IMR-90 (cell line): ENCODE measurements at regions not wholly inside any gene's neighbourhood (a gene's known extent, or its start where the extent isn't known, plus 50 kb on each side); places are given as distances from the start of the nearest gene placed in this dataset.

ENCODE experiments used
- ATAC-seq: fragments of 200-7000 bp; cut with Tn5 transposase; 2 replicates; pipeline ENCODE4 v1.9.1; 2020; ENCODE audit warnings: low read depth, mild to moderate bottlenecking, moderate library complexity
- BruUV-seq: library from RNA; stranded (reverse); fragments of 400-500 nt; replicated peaks from 2 replicates; lab custom pipeline; 2021; lab: Mats Ljungman, UMichigan
- CTCF ChIA-PET: fragments of 300-600 bp; formaldehyde crosslinking; extraction: SDS; loops from one replicate; lab custom pipeline; 2021; ENCODE audit warnings: antibody characterized with exemption; lab: Yijun Ruan, JAX
- POLR2A ChIA-PET: fragments of 300-600 bp; sonication (Branson Sonifier 250); formaldehyde crosslinking; loops from one replicate; lab custom pipeline; 2022; ENCODE audit warnings: antibody characterized with exemption; ENCODE audit not compliant: unreplicated experiment; lab: Charles Lee
- DNase-seq: peaks from one replicate; pipeline ENCODE4 v3.0.0; 2013
- H2AFZ ChIP-seq: replicated peaks from 2 replicates; pipeline ENCODE3; 2013; ENCODE audit warnings: low read length, mild to moderate bottlenecking; ENCODE audit not compliant: poor library complexity
- H2AK5ac ChIP-seq: 2 replicates; pipeline ENCODE4 v1.6.1; 2013; ENCODE audit warnings: low read depth, low read length, inconsistent platforms
- H2AK9ac ChIP-seq: replicated peaks from 2 replicates; pipeline ENCODE3; 2013; ENCODE audit warnings: mild to moderate bottlenecking, low read depth, low read length, moderate library complexity; ENCODE audit not compliant: poor library complexity
- H2BK120ac ChIP-seq: 2 replicates; pipeline ENCODE4 v1.6.1; 2013; ENCODE audit warnings: low read depth, low read length, inconsistent platforms
- H2BK15ac ChIP-seq: 3 replicates; pipeline ENCODE4 v1.6.1; 2013; ENCODE audit warnings: low read depth, low read length, inconsistent platforms
- H2BK20ac ChIP-seq: 2 replicates; pipeline ENCODE4 v1.6.1; 2013; ENCODE audit warnings: low read depth, mild to moderate bottlenecking, inconsistent platforms, low read length, moderate library complexity
- H2BK5ac ChIP-seq: 2 replicates; pipeline ENCODE4 v1.6.1; 2013; ENCODE audit warnings: mild to moderate bottlenecking, low read depth, low read length, inconsistent platforms; ENCODE audit not compliant: poor library complexity, severe bottlenecking
- H3K14ac ChIP-seq: replicated peaks from 2 replicates; pipeline ENCODE4 v1.6.1; 2013; ENCODE audit warnings: low read depth, low read length, inconsistent platforms
- H3K18ac ChIP-seq: 2 replicates; pipeline ENCODE4 v1.6.1; 2013; ENCODE audit warnings: low read depth, low read length, control low read depth
- H3K23ac ChIP-seq: 2 replicates; pipeline ENCODE4 v1.6.1; 2013; ENCODE audit warnings: low read depth, low read length, inconsistent platforms
- H3K27ac ChIP-seq: 2 replicates; pipeline ENCODE4 v1.5.1; 2013; ENCODE audit warnings: mild to moderate bottlenecking, control low read depth, low read length; ENCODE audit not compliant: insufficient read depth
- H3K27me3 ChIP-seq: 2 replicates; pipeline ENCODE4 v1.6.1; 2013; ENCODE audit warnings: low read length; ENCODE audit not compliant: control insufficient read depth, insufficient read depth
- H3K36me3 ChIP-seq: 2 replicates; pipeline ENCODE4 v1.6.1; 2013; ENCODE audit warnings: low read length, mixed read lengths; ENCODE audit not compliant: control insufficient read depth, insufficient read depth
- H3K4ac ChIP-seq: 2 replicates; pipeline ENCODE4 v1.6.1; 2013; ENCODE audit warnings: low read depth, low read length, inconsistent platforms
- H3K4me1 ChIP-seq: 2 replicates; pipeline ENCODE4 v1.6.1; 2013; ENCODE audit warnings: low read length, mixed read lengths; ENCODE audit not compliant: control insufficient read depth, insufficient read depth
- H3K4me2 ChIP-seq: 2 replicates; pipeline ENCODE4 v1.6.1; 2013; ENCODE audit warnings: low read depth, mild to moderate bottlenecking, control low read depth, low read length, moderate library complexity
- H3K4me3 ChIP-seq: 2 replicates; pipeline ENCODE4 v1.5.1; 2013; ENCODE audit warnings: low read depth, mild to moderate bottlenecking, control low read depth, low read length, moderate library complexity; ENCODE audit not compliant: insufficient read depth
- H3K56ac ChIP-seq: 2 replicates; pipeline ENCODE4 v1.6.1; 2013; ENCODE audit warnings: low read length, inconsistent platforms; ENCODE audit not compliant: insufficient read depth; ENCODE audit errors: extremely low read depth
- H3K79me1 ChIP-seq, 2 experiments: 2 replicates each; pipeline ENCODE4 v1.6.1; 2013; ENCODE audit warnings: low read length in 2 of 2, inconsistent platforms in 1 of 2, low read depth in 1 of 2
- H3K9ac ChIP-seq: 2 replicates; pipeline ENCODE4 v1.6.1; 2013; ENCODE audit warnings: low read depth, low read length, control low read depth
- H3K9me1 ChIP-seq: 2 replicates; pipeline ENCODE4 v1.6.1; 2013; ENCODE audit warnings: low read length, inconsistent platforms; ENCODE audit not compliant: insufficient read depth
- H3K9me3 ChIP-seq: 2 replicates; pipeline ENCODE4 v1.6.1; 2013; ENCODE audit warnings: low read length; ENCODE audit not compliant: control insufficient read depth, insufficient read depth
- H4K20me1 ChIP-seq: 2 replicates; pipeline ENCODE4 v1.6.1; 2013; ENCODE audit warnings: low read length, inconsistent platforms; ENCODE audit not compliant: insufficient read depth
- H4K5ac ChIP-seq: 2 replicates; pipeline ENCODE4 v1.6.1; 2013; ENCODE audit warnings: mild to moderate bottlenecking, low read depth, low read length, control low read depth
- H4K8ac ChIP-seq, 2 experiments: 2 replicates each; pipeline ENCODE4 v1.6.1; 2013; ENCODE audit warnings: low read depth in 2 of 2, low read length in 2 of 2, control low read depth in 1 of 2, inconsistent platforms in 1 of 2
- H4K91ac ChIP-seq: 2 replicates; pipeline ENCODE4 v1.6.1; 2013; ENCODE audit warnings: low read depth, low read length, inconsistent platforms; ENCODE audit not compliant: insufficient read depth
- BHLHE40 ChIP-seq: fragments of 150-350 bp; IDR thresholded peaks from 2 replicates; pipeline ENCODE4 v1.6.1; 2016; ENCODE audit warnings: mild to moderate bottlenecking, low read depth, low read length
- CEBPB ChIP-seq: IDR thresholded peaks from 2 replicates; pipeline ENCODE4 v1.6.1; 2012; ENCODE audit warnings: low read depth, low read length, improper control_type of control experiment
- CHD1 ChIP-seq: IDR thresholded peaks from 2 replicates; pipeline ENCODE4 v1.6.1; 2012; ENCODE audit warnings: low read depth, low read length, improper control_type of control experiment
- FOS ChIP-seq: fragments of 150-350 bp; IDR thresholded peaks from 2 replicates; pipeline ENCODE4 v1.6.1; 2016; ENCODE audit warnings: low read depth, low read length
- MAFK ChIP-seq: IDR thresholded peaks from 2 replicates; pipeline ENCODE4 v1.6.1; 2012; ENCODE audit warnings: low read depth, low read length, improper control_type of control experiment
- NFE2L2 ChIP-seq: fragments of 150-350 bp; IDR thresholded peaks from 2 replicates; pipeline ENCODE4 v1.6.1; 2016; ENCODE audit warnings: low read depth, mild to moderate bottlenecking, low read length
- RCOR1 ChIP-seq: IDR thresholded peaks from 2 replicates; pipeline ENCODE4 v1.6.1; 2012; ENCODE audit warnings: mild to moderate bottlenecking, low read length, improper control_type of control experiment; ENCODE audit not compliant: insufficient replicate concordance
- WGBS, 2 experiments: methylation state at CpG; one replicate each; pipeline versions ENCODE4 v1.1.5 to v1.1.7; 2013; ENCODE audit warnings: missing lambda C conversion rate in 2 of 2; ENCODE audit not compliant: insufficient read length in 1 of 2; ENCODE audit errors: extremely low coverage in 2 of 2; 5-methylcytosine and 5-hydroxymethylcytosine counted together
- dilution Hi-C: fragments of 300-500 bp; cut with HindIII; formaldehyde crosslinking; loops from one replicate; pipeline ENCODE4 v1.14.3; 2018; ENCODE audit warnings: low sequenced_read_pairs; ENCODE audit not compliant: unreplicated experiment
- in situ Hi-C: fragments of 300-500 bp; cut with MboI; formaldehyde crosslinking; loops from 3 replicates; pipeline ENCODE4 v1.14.3; 2019; ENCODE audit warnings: low sequenced_read_pairs, inconsistent platforms, mixed read lengths
- intact Hi-C: fragments of 100-400 bp; cut with micrococcal nuclease; formaldehyde crosslinking; loops from 2 replicates; pipeline ENCODE4 v1.10.0; 2022
- TF ChIP-seq, protein P1 (sequence below): fragments of 150-350 bp; IDR thresholded peaks from 2 replicates; pipeline ENCODE4 v1.6.1; 2017; ENCODE audit warnings: mild to moderate bottlenecking, antibody characterized with exemption, low read length, low read depth
- TF ChIP-seq, protein P2 (sequence below): fragments of 150-350 bp; IDR thresholded peaks from 2 replicates; pipeline ENCODE4 v1.6.1; 2016; ENCODE audit warnings: low read depth, mild to moderate bottlenecking, low read length, moderate library complexity, borderline replicate concordance

DNA sequence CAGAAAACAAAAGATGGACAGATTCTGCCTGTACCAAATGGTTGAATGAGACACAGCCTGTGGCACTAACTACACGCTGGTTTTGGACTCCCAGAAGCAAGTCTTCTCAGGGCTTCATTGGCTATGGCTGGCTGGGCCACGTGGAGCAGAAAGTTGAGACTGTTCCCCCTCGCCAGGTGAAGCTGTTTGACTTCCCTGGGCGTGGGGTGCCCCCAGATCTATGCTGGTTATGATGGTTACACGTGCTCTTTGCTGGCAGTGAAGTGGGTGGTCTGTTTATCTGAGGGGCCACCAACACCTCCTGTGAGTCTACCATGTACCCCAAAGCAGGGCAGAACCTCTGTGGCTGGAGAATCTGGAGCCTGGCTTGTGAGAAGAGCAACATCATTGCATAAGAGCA is 60.3 kb upstream of the EPHA6 start:
- TF ChIP-seq, protein P1, sequence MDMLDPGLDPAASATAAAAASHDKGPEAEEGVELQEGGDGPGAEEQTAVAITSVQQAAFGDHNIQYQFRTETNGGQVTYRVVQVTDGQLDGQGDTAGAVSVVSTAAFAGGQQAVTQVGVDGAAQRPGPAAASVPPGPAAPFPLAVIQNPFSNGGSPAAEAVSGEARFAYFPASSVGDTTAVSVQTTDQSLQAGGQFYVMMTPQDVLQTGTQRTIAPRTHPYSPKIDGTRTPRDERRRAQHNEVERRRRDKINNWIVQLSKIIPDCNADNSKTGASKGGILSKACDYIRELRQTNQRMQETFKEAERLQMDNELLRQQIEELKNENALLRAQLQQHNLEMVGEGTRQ = no peak
- TF ChIP-seq MAFK (no peak), CHD1 (no peak), RCOR1 (no peak), FOS (no peak), BHLHE40 (no peak), CEBPB (no peak), NFE2L2 (no peak)
- TF ChIP-seq, protein P2, sequence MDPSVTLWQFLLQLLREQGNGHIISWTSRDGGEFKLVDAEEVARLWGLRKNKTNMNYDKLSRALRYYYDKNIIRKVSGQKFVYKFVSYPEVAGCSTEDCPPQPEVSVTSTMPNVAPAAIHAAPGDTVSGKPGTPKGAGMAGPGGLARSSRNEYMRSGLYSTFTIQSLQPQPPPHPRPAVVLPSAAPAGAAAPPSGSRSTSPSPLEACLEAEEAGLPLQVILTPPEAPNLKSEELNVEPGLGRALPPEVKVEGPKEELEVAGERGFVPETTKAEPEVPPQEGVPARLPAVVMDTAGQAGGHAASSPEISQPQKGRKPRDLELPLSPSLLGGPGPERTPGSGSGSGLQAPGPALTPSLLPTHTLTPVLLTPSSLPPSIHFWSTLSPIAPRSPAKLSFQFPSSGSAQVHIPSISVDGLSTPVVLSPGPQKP = no peak
- no peak overlapping the region for H2AK5ac ChIP-seq

More for the DNA sequence above, 60.3 kb upstream of the EPHA6 start:
- ATAC-seq (no peak), DNase-seq (no peak)
- Histone ChIP-seq H3K9ac (no peak overlapping the region), H3K14ac (no peak overlapping the region), H3K56ac (no peak overlapping the region), H4K5ac (no peak overlapping the region), H3K9me1 (no peaks in the 10 kb centered on the region), H2BK20ac (no peak overlapping the region), H2BK5ac (no peak overlapping the region), H3K79me1 (no peaks in the 10 kb centered on the region), H3K36me3 (no peaks in the 10 kb centered on the region), H4K91ac (no peak overlapping the region), H2AK9ac (no peak overlapping the region), H2BK15ac (no peak overlapping the region), H4K20me1 (no peaks in the 10 kb centered on the region), H3K4me1 (no peaks in the 10 kb centered on the region), H2AFZ (no peak overlapping the region), H4K8ac (no peak overlapping the region), H3K4ac (no peak overlapping the region), H3K9me3 (peaks cover 20% of the 10 kb centered on the region), H3K4me3 (no peak overlapping the region), H3K18ac (no peak overlapping the region), H2BK120ac (no peak overlapping the region), H3K27me3 (no peaks in the 10 kb centered on the region), H3K23ac (no peak overlapping the region), H3K4me2 (no peak overlapping the region), H3K27ac (no peak overlapping the region)
- in situ Hi-C loops = no loop called here
- 60% methylated on average over 1 of the region's 5 CpGs; no CpG with 5 or more reads in 1 of the 2 experiments for WGBS, 2 experiments
- CTCF ChIA-PET = no interaction called here
- intact Hi-C loops = no loop called here
- no TSS peak for BruUV-seq
- dilution Hi-C loops = no loop called here
- POLR2A ChIA-PET = no interaction called here
